ENCODE measurements at regions not wholly inside any gene's neighbourhood (a gene's known extent, or its start where the extent isn't known, plus 50 kb on each side); places are given as distances from the start of the nearest gene placed in this dataset.
A peak's percentile ranks its signal among the peaks of the same experiment; 100 is the strongest.

DNA sequence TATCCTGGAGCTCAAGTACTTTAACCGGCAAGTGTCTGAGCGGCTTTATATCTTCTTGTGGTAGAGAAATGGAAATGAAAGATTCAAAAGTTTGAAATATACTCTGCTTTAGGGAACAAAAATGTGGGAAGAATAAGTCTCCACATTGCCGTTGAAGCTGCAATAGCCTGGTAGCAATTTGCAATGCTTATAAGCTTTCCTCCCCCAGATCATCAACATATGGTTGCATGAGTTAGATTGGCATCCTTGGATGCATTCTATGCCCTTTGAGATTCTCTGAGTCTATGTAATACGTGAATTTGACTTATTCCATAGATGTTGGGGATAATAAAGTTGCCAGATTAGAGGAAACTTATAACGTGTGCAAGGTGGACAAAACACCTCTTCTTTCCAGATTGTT is 86.1 kb upstream of the KCNK1 start:
- TF ChIP-seq, protein P1, sequence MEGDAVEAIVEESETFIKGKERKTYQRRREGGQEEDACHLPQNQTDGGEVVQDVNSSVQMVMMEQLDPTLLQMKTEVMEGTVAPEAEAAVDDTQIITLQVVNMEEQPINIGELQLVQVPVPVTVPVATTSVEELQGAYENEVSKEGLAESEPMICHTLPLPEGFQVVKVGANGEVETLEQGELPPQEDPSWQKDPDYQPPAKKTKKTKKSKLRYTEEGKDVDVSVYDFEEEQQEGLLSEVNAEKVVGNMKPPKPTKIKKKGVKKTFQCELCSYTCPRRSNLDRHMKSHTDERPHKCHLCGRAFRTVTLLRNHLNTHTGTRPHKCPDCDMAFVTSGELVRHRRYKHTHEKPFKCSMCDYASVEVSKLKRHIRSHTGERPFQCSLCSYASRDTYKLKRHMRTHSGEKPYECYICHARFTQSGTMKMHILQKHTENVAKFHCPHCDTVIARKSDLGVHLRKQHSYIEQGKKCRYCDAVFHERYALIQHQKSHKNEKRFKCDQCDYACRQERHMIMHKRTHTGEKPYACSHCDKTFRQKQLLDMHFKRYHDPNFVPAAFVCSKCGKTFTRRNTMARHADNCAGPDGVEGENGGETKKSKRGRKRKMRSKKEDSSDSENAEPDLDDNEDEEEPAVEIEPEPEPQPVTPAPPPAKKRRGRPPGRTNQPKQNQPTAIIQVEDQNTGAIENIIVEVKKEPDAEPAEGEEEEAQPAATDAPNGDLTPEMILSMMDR (IDR thresholded peaks at IDR 0.05; ENCODE audit: insufficient read depth, low read depth, low read length, missing control alignments) = no peak
- no peak for DNase-seq (ENCODE audit: low read depth)

DNA sequence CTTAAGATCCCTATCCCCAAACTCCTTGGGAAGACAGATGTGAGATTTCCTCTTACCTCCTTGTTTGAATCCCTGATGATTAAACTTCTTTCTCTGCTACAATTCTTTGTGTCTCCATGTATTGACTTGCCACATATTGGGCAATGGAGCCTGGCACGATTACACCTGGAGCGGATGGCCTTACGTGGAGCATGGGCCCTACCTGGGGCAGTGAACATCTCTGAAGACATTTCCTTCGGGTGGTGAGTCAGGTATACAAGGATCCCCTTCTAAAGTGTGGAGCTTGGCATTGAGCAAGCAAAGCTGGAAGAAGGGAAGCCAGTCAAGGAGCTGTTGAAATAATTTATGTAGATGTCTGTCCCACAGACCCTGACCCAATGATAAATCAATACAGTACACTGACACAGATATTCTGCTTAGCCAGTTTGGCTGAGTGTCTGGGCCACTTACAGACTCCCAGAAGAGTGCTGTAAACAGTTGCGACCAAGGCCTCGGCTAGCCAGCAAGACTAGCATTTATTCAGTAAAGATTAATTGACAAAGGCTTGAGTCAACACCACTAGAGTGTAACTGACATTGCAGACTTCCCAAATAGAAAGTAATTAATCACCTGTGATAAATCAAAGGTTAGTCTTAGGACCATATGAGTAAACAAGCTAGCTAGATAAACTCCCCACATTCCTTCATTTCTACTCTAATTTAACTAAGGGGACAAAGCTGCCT is 83.1 kb upstream of the KCNK1 start:
- no peak for DNase-seq (ENCODE audit: low read depth)
- TF ChIP-seq, protein P1 (IDR thresholded peaks at IDR 0.05; ENCODE audit: insufficient read depth, low read depth, low read length, missing control alignments) = no peak

More for the DNA sequence above, 86.1 kb upstream of the KCNK1 start:
- H3K4me3 ChIP-seq (ENCODE audit: low read depth, low read length) = no peak overlapping the region

DNA sequence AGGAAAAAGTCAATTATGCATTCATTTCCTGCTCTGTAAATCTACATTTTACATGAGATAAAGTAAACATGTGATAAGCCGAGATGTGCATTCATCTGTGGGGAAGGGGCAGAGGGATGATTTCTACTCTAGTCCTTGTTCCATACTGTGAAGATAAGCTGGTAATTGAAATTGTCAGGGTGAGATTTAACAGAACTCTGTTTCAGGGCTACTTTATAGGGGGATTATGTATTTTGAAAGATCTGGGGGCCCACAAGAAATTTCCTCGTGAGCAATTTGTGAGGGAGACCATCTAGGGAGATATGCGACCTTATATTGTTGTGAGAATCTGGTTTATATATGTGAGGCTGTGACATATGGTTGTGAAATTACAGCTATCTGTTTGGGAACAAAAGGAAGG is 73.1 kb upstream of the KCNK1 start:
- TF ChIP-seq, protein P1 (IDR thresholded peaks at IDR 0.05; ENCODE audit: insufficient read depth, low read depth, low read length, missing control alignments) = no peak
- DNase-seq (ENCODE audit: low read depth) = no peak
- no peak overlapping the region for H3K4me3 ChIP-seq (ENCODE audit: low read depth, low read length)

More for the DNA sequence above, 83.1 kb upstream of the KCNK1 start:
- H3K4me3 ChIP-seq (ENCODE audit: low read depth, low read length) = no peak overlapping the region

DNA sequence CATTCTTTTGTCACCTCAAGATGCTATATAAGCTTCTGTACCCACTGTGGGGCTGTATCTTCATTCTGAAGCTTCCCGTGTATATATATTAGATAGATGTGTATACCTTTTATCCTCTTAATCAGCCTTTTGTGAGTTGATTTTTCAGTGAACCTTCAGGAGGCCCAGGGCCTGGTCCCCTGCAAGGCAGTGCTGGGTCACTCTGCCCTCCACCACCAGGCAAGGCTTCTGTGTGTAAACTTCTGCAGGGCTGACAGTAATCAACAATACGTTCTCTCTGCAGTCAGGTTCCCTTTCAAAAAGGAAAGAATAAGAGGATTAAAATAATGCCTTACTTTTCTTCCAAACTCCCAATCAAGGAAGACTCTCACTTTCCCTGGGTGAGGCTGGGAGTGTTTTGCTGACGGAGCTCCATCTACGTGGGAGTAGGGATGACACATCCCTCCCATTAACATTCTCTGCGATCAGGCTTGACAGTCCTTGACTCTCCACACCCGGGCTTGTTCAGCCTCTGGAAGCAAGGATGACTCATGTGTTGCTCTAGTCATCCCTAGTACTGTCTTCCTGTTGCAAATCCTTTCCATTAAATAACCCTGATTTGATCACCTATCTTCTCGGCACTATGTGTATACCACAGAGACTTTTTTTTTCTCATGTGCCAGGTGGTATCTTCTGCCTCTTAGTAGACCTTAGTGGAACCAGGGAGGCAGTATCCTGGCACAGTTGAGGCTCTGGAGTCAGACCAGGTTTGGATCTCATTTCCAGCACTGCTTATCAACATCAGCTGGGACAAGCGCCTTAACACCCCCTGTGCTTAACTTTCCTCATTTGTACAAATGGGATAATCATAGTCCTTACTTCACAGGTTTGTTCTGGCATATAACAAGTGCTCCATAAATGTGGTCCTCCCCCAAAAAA is 70.3 kb upstream of the KCNK1 start:
- DNase-seq (ENCODE audit: low read depth) = no peak
- H3K4me3 ChIP-seq (ENCODE audit: low read depth, low read length) = peak overlapping the region; percentile 19; the same call in 1 of the 2 replicates
- TF ChIP-seq, protein P1 (IDR thresholded peaks at IDR 0.05; ENCODE audit: insufficient read depth, low read depth, low read length, missing control alignments) = no peak

DNA sequence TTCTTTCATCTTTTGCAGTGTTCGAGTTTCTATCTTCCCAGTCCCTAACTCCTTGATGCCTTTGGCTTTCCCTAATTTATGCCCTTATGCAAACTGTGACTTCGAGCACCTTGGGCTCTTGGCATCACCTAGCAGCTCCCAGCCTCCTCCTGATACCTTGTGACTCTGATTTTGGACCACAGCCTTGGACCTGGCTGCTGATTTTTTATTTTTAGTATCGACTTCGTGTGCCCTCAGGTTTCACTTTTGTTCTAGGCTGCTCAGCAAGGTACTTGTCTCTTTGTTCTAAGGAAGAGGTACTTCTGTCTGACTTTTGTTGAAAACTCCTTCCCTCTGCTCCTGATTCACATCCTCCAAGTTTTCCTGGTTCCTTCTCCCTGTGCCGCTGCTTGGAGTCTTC is 69.6 kb upstream of the KCNK1 start:
- H3K4me3 ChIP-seq (ENCODE audit: low read depth, low read length) = peak overlapping the region; percentile 19
- TF ChIP-seq, protein P1 (IDR thresholded peaks at IDR 0.05; ENCODE audit: insufficient read depth, low read depth, low read length, missing control alignments) = no peak
- peak; percentile 45 for DNase-seq (ENCODE audit: low read depth)

DNA sequence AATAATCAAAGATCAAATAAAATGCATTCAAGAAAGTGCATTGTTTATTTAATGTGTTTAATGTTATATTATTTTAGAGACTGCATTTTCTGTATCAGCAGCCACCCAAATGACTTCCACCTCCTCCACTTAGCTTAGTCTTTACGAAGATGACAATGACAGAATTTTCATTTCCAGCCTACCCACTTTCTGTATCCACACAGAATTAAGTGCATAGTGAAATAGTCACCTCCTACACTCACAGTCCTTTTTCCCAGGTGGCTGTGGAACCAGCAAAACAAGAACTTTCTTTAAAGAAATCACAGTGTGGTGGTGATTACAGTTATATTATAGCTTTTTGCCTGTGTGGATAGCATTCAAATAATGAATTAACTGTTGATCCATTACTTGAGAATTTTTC is 66.2 kb upstream of the KCNK1 start:
- no peak for DNase-seq (ENCODE audit: low read depth)
- H3K4me3 ChIP-seq (ENCODE audit: low read depth, low read length) = no peak overlapping the region
- TF ChIP-seq, protein P1 (IDR thresholded peaks at IDR 0.05; ENCODE audit: insufficient read depth, low read depth, low read length, missing control alignments) = no peak
